ENCODE measurements at regions not wholly inside any gene's neighbourhood (a gene's known extent, or its start where the extent isn't known, plus 50 kb on each side); places are given as distances from the start of the nearest gene placed in this dataset.

- TF ChIP-seq EZH2 (IDR thresholded peaks at IDR 0.05; ENCODE audit: low read length) = no peak
- no peak for TF ChIP-seq CTCF (optimal IDR thresholded peaks at IDR 0.05 in 1 of 3, IDR thresholded peaks at IDR 0.05 in 1 of 3, conservative IDR thresholded peaks at IDR 0.05 in 1 of 3; ENCODE audit: extremely low read depth in 1 of 3, insufficient read depth in 2 of 3, low read length in 3 of 3)
These were observed 409.9 kb upstream of the SGCG start for GRCh38 chr13:22770891-22771290.

Measured in keratinocyte (primary cell).